NCI-H2196 treated with DMSO at 0.1 percent for 48 hours (cell line): ENCODE measurements at regions not wholly inside any gene's neighbourhood (a gene's known extent, or its start where the extent isn't known, plus 50 kb on each side); places are given as distances from the start of the nearest gene placed in this dataset.
"Not testable (repeated sequence)": the region's sequence is repeated elsewhere in the genome, so short reads cannot be mapped to it uniquely, and the experiment has no call there.

ENCODE experiments used
- DNase-seq: peaks from one replicate; lab custom pipeline; 2025; ENCODE audit not compliant: unreplicated experiment; lab: John Stamatoyannopoulos, UW

- DNase-seq: no peak
Measured at GRCh38 chr2:149877074-149877473, 289.5 kb upstream of the MMADHC start.

- DNase-seq: no peak
Measured at GRCh38 chr2:149873936-149874335, 286.4 kb upstream of the MMADHC start.

GRCh38 chr2:149872638-149873150, 285.1 kb upstream of the MMADHC start:
- DNase-seq: no peak

- no peak for DNase-seq
Measured at GRCh38 chr2:149872041-149872440, 284.5 kb upstream of the MMADHC start.

- no peak for DNase-seq
Measured at GRCh38 chr2:149871091-149871885, 283.7 kb upstream of the MMADHC start.

GRCh38 chr2:149863227-149863626, 275.7 kb upstream of the MMADHC start:
- DNase-seq: no peak

- DNase-seq: no peak
Measured at GRCh38 chr2:149861034-149861433, 273.5 kb upstream of the MMADHC start.

- no peak for DNase-seq
Measured at GRCh38 chr2:149860276-149860921, 272.8 kb upstream of the MMADHC start.

- DNase-seq: no peak
Measured at GRCh38 chr2:149858901-149859634, 271.5 kb upstream of the MMADHC start.

- DNase-seq: no peak
Measured at GRCh38 chr2:149858216-149858615, 270.6 kb upstream of the MMADHC start.

GRCh38 chr2:149857344-149857743, 269.8 kb upstream of the MMADHC start:
- DNase-seq: no peak

- not testable (repeated sequence) for DNase-seq
Measured at GRCh38 chr2:149855859-149856258, 268.3 kb upstream of the MMADHC start.

GRCh38 chr2:149849591-149849990, 262.0 kb upstream of the MMADHC start:
- no peak for DNase-seq

GRCh38 chr2:149849136-149849535, 261.6 kb upstream of the MMADHC start:
- DNase-seq: no peak

GRCh38 chr2:149841396-149841795, 253.8 kb upstream of the MMADHC start:
- no peak for DNase-seq

GRCh38 chr2:149832324-149832723, 244.7 kb upstream of the MMADHC start:
- no peak for DNase-seq

GRCh38 chr2:149828520-149829210, 241.1 kb upstream of the MMADHC start:
- no peak for DNase-seq

GRCh38 chr2:149827585-149828126, 240.1 kb upstream of the MMADHC start:
- no peak for DNase-seq

GRCh38 chr2:149826471-149827125, 239.0 kb upstream of the MMADHC start:
- no peak for DNase-seq

- no peak for DNase-seq
Measured at GRCh38 chr2:149825473-149825872, 237.9 kb upstream of the MMADHC start.
